Breast epithelium (tissue), 3 donors: ENCODE measurements at regions not wholly inside any gene's neighbourhood (a gene's known extent, or its start where the extent isn't known, plus 50 kb on each side); places are given as distances from the start of the nearest gene placed in this dataset.

Experiments
- CTCF ChIP-seq, 3 donors: fragments of 450-650 bp; IDR thresholded peaks; one replicate each; pipeline ENCODE4 v1.5.1; 2016 to 2017; ENCODE audit warnings: antibody characterized with exemption in 3 of 3, mild to moderate bottlenecking in 3 of 3, moderate library complexity in 3 of 3
- POLR2A ChIP-seq: fragments of 450-650 bp; IDR thresholded peaks from one replicate; pipeline ENCODE4 v1.6.1; 2016; ENCODE audit warnings: antibody characterized with exemption, mild to moderate bottlenecking, moderate library complexity

DNA sequence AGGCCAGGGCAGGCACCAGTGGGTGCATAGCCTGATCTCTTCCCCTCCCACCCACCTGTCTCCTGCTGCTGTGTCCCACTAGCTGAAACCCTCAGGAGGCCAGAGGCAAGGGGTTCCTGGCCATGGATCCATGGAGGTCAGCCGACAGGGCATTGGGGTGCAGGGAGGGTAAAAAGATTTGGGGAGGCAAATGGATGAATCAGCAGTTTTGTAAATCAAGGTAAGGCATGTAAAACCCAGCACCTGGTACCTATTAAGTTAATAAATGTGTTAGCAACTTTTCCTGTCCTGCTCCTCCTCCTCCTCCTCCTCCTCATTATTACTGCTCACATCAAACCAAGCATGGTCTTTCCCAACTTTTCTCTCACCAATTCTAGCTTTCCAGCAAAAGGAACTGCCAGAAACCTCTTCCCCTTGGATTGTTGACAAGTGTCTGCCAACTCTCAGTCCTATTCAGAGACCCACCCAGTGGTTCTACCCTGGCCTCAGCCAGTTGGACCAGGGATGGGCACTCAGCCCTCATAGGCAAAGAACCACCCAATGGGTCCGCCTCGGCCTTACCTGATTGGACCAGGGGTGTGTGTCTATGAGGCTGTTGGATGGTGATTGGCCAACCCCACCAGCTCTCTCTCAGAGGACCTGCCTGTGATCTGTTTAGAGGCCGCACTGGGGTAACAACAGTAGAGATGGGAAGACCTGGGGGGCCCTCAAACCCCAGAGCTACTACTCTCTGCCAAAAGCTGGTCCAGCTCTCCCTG, 155.7 kb upstream of the GSC start:
- TF ChIP-seq POLR2A (no peak), CTCF (IDR thresholded peaks at IDR 0.05) (no peak)
